Panc1 (cell line): ENCODE measurements at regions not wholly inside any gene's neighbourhood (a gene's known extent, or its start where the extent isn't known, plus 50 kb on each side); places are given as distances from the start of the nearest gene placed in this dataset.

Source experiments
- CTCF ChIP-seq: fragments of 450-650 bp; IDR thresholded peaks from 2 replicates; pipeline ENCODE4 v1.5.1; 2017; ENCODE audit warnings: mild to moderate bottlenecking
- POLR2AphosphoS5 ChIP-seq: IDR thresholded peaks from 2 replicates; pipeline ENCODE4 v1.6.1; 2012; ENCODE audit warnings: mild to moderate bottlenecking, low read depth, low read length, moderate library complexity
- SIN3A ChIP-seq: IDR thresholded peaks from 2 replicates; pipeline ENCODE4 v1.6.1; 2012; ENCODE audit warnings: low read depth, mild to moderate bottlenecking, low read length, moderate library complexity, borderline replicate concordance; ENCODE audit not compliant: insufficient read depth

- TF ChIP-seq CTCF (no peak), SIN3A (no peak), POLR2AphosphoS5 (no peak)
Measured at GRCh38 chr9:82920154-82920553, 142.8 kb downstream of the RASEF start.
